ENCODE measurements at regions not wholly inside any gene's neighbourhood (a gene's known extent, or its start where the extent isn't known, plus 50 kb on each side); places are given as distances from the start of the nearest gene placed in this dataset.

- H3K79me2 ChIP-seq (ENCODE audit: control insufficient read depth, insufficient read depth, low read length): no peaks in the 10 kb centered on the region
- H3K27me3 ChIP-seq (ENCODE audit: control insufficient read depth, insufficient read depth, low read length): no peaks in the 10 kb centered on the region
- no peak for DNase-seq (ENCODE audit: low read depth in 2 of 2)
- no peak overlapping the region for H3K27ac ChIP-seq (ENCODE audit: insufficient read depth, low read length)
- H3K4me1 ChIP-seq (ENCODE audit: control insufficient read depth, extremely low read depth, insufficient read depth, low read length): no peaks in the 10 kb centered on the region
- H3K36me3 ChIP-seq (ENCODE audit: control insufficient read depth, insufficient read depth, low read length): no peaks in the 10 kb centered on the region
- H3K9ac ChIP-seq (ENCODE audit: insufficient read depth, low read length): no peak overlapping the region
- H3K4me2 ChIP-seq (ENCODE audit: extremely low read depth, insufficient read depth, low read length): no peak overlapping the region
- no peaks in the 10 kb centered on the region for H4K20me1 ChIP-seq (ENCODE audit: control insufficient read depth, extremely low read depth, insufficient read depth, low read length)
- TF ChIP-seq, protein P1, sequence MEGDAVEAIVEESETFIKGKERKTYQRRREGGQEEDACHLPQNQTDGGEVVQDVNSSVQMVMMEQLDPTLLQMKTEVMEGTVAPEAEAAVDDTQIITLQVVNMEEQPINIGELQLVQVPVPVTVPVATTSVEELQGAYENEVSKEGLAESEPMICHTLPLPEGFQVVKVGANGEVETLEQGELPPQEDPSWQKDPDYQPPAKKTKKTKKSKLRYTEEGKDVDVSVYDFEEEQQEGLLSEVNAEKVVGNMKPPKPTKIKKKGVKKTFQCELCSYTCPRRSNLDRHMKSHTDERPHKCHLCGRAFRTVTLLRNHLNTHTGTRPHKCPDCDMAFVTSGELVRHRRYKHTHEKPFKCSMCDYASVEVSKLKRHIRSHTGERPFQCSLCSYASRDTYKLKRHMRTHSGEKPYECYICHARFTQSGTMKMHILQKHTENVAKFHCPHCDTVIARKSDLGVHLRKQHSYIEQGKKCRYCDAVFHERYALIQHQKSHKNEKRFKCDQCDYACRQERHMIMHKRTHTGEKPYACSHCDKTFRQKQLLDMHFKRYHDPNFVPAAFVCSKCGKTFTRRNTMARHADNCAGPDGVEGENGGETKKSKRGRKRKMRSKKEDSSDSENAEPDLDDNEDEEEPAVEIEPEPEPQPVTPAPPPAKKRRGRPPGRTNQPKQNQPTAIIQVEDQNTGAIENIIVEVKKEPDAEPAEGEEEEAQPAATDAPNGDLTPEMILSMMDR (conservative IDR thresholded peaks at IDR 0.05 in 1 of 2, IDR thresholded peaks at IDR 0.05 in 1 of 2; ENCODE audit: low read depth in 1 of 2, low read length in 2 of 2): no peak
- no peak for TF ChIP-seq EZH2 (IDR thresholded peaks at IDR 0.05; ENCODE audit: low read length, missing control alignments)
- H3K4me3 ChIP-seq (replicated peaks in 1 of 4; ENCODE audit: control extremely low read depth in 1 of 4, insufficient read depth in 1 of 4, low read depth in 3 of 4, low read length in 4 of 4): no peak overlapping the region
- no peak overlapping the region for H2AFZ ChIP-seq (ENCODE audit: low read length)
- H3K9me3 ChIP-seq (ENCODE audit: control insufficient read depth, insufficient read depth, low read depth, low read length): no peaks in the 10 kb centered on the region
These were observed 164.7 kb downstream of the SUDS3 start for GRCh38 chr12:118541071-118541470.

DNA sequence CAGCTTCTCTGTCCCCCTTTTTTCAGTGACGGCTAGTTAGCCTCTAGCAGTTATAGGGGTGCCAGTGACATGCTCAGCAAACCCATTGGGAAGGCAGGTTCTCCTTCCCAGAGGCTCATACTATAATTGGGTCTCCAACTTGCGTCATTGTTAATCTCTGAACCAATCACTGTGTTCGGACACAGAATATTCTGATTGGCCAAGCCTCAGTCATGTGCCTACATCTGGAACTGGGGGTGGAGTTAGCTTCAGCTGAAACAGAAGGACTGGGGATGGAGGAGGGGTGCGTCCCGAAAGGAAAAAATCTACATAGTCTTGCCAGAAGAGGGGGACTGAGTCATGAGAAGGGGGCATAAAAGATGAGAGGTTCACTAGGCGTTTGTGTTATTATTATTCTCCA, 165.6 kb downstream of the SUDS3 start:
- H3K4me2 ChIP-seq (ENCODE audit: extremely low read depth, insufficient read depth, low read length): no peak overlapping the region
- TF ChIP-seq, protein P1 (conservative IDR thresholded peaks at IDR 0.05 in 1 of 2, IDR thresholded peaks at IDR 0.05 in 1 of 2; ENCODE audit: low read depth in 1 of 2, low read length in 2 of 2): no peak
- no peak for TF ChIP-seq EZH2 (IDR thresholded peaks at IDR 0.05; ENCODE audit: low read length, missing control alignments)
- no peaks in the 10 kb centered on the region for H3K9me3 ChIP-seq (ENCODE audit: control insufficient read depth, insufficient read depth, low read depth, low read length)
- no peak overlapping the region for H3K4me3 ChIP-seq (replicated peaks in 1 of 4; ENCODE audit: control extremely low read depth in 1 of 4, insufficient read depth in 1 of 4, low read depth in 3 of 4, low read length in 4 of 4)
- no peaks in the 10 kb centered on the region for H3K79me2 ChIP-seq (ENCODE audit: control insufficient read depth, insufficient read depth, low read length)
- no peaks in the 10 kb centered on the region for H3K36me3 ChIP-seq (ENCODE audit: control insufficient read depth, insufficient read depth, low read length)
- no peaks in the 10 kb centered on the region for H4K20me1 ChIP-seq (ENCODE audit: control insufficient read depth, extremely low read depth, insufficient read depth, low read length)
- H2AFZ ChIP-seq (ENCODE audit: low read length): no peak overlapping the region
- H3K27me3 ChIP-seq (ENCODE audit: control insufficient read depth, insufficient read depth, low read length): no peaks in the 10 kb centered on the region
- no peaks in the 10 kb centered on the region for H3K4me1 ChIP-seq (ENCODE audit: control insufficient read depth, extremely low read depth, insufficient read depth, low read length)
- no peak overlapping the region for H3K27ac ChIP-seq (ENCODE audit: insufficient read depth, low read length)
- no peak for DNase-seq (ENCODE audit: low read depth in 2 of 2)
- no peak overlapping the region for H3K9ac ChIP-seq (ENCODE audit: insufficient read depth, low read length)

DNA sequence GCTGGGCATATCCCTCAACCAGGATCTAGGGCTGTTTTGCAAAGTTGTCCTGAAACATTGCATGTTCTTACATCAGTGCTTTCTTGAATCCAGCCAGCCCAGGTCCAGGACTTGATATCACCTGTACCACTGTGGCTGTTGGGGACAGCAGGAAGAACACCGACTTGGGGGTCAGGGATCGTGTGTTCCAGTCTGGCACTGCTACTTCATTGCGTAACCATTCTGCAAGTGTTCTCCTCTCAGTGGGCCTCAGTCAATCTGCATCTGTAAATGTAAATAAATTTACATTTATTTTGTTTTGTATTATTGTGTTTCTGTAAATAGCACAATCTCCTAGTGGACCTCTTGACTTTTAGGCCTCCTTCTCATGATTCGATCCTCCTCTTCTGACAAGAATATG, 167.3 kb downstream of the SUDS3 start:
- Histone ChIP-seq H3K4me1 (ENCODE audit: control insufficient read depth, extremely low read depth, insufficient read depth, low read length) (no peaks in the 10 kb centered on the region), H3K27me3 (ENCODE audit: control insufficient read depth, insufficient read depth, low read length) (no peaks in the 10 kb centered on the region), H2AFZ (ENCODE audit: low read length) (no peak overlapping the region), H3K36me3 (ENCODE audit: control insufficient read depth, insufficient read depth, low read length) (no peaks in the 10 kb centered on the region), H4K20me1 (ENCODE audit: control insufficient read depth, extremely low read depth, insufficient read depth, low read length) (no peaks in the 10 kb centered on the region), H3K9me3 (ENCODE audit: control insufficient read depth, insufficient read depth, low read depth, low read length) (no peaks in the 10 kb centered on the region), H3K4me3 (replicated peaks in 1 of 4; ENCODE audit: control extremely low read depth in 1 of 4, insufficient read depth in 1 of 4, low read depth in 3 of 4, low read length in 4 of 4) (no peak overlapping the region), H3K79me2 (ENCODE audit: control insufficient read depth, insufficient read depth, low read length) (no peaks in the 10 kb centered on the region), H3K4me2 (ENCODE audit: extremely low read depth, insufficient read depth, low read length) (no peak overlapping the region), H3K27ac (ENCODE audit: insufficient read depth, low read length) (no peak overlapping the region), H3K9ac (ENCODE audit: insufficient read depth, low read length) (no peak overlapping the region)
- no peak for DNase-seq (ENCODE audit: low read depth in 2 of 2)
- TF ChIP-seq, protein P1 (conservative IDR thresholded peaks at IDR 0.05 in 1 of 2, IDR thresholded peaks at IDR 0.05 in 1 of 2; ENCODE audit: low read depth in 1 of 2, low read length in 2 of 2): no peak
- no peak for TF ChIP-seq EZH2 (IDR thresholded peaks at IDR 0.05; ENCODE audit: low read length, missing control alignments)
